HFFc6 (cell line): ENCODE measurements at regions not wholly inside any gene's neighbourhood (a gene's known extent, or its start where the extent isn't known, plus 50 kb on each side); places are given as distances from the start of the nearest gene placed in this dataset.
"Not testable (repeated sequence)": the region's sequence is repeated elsewhere in the genome, so short reads cannot be mapped to it uniquely, and the experiment has no call there.

Experiments
- DNase-seq: peaks from one replicate; pipeline ENCODE4 v3.0.0-alpha.2; 2018
- H3K27ac Mint-ChIP-seq: 2 replicates; pipeline ENCODE4 v1.8.0; 2020; ENCODE audit warnings: mild to moderate bottlenecking, mixed read lengths
- H3K27me3 Mint-ChIP-seq: 2 replicates; pipeline ENCODE4 v1.8.0; 2021; ENCODE audit warnings: mild to moderate bottlenecking, moderate library complexity, mixed read lengths; ENCODE audit not compliant: insufficient read depth
- H3K36me3 Mint-ChIP-seq: 2 replicates; pipeline ENCODE4 v1.8.0; 2021; ENCODE audit warnings: low read depth, mixed read lengths
- H3K4me1 Mint-ChIP-seq: 2 replicates; pipeline ENCODE4 v1.8.0; 2020; ENCODE audit warnings: low read depth, mixed read lengths
- H3K4me3 Mint-ChIP-seq: 2 replicates; pipeline ENCODE4 v1.8.0; 2020; ENCODE audit warnings: mild to moderate bottlenecking, moderate library complexity, mixed read lengths
- H3K9me3 Mint-ChIP-seq: 2 replicates; pipeline ENCODE4 v1.8.0; 2020; ENCODE audit warnings: mild to moderate bottlenecking, mixed read lengths
- TF ChIP-seq, protein P1 (sequence below): fragments of 200-600 bp; sonication (generic); IDR thresholded peaks from 2 replicates; pipeline ENCODE4 v1.5.0; 2021; ENCODE audit warnings: antibody characterized with exemption, mild to moderate bottlenecking

DNA sequence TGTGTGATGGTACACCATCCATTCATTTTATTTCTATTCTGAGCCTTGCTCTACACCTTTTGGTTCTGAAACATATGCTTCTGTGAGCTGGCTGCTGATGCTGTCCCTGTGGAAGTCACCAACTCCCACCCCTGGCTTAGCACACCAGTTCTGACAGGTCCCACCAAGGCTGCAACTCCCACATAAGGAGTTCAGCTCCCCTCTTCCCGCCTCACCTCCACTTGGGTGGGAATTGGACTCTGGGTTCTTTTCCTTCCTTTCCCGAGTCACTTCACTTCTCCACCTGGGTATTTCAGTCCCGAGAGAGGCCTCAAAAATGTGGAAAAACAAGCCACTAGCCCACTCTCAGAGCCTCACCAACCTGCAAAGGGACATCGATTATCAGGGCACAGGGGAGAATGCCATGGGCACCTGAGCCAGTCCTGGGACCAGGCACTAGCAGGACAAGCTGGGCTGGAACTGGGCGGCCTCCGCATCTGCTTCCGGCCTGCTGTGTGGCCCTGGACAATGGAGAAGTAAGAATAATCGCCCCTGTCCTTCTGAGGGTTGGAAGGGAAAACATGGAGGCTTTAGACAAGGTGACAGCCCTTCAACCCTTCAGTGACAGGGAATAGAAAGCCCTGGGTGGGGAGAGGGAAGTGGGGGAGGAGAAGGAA lies 80.1 kb downstream of the IGLL1 start:
- no peak for DNase-seq
- no peak overlapping the region for H3K27ac Mint-ChIP-seq
- H3K4me3 Mint-ChIP-seq: no peak overlapping the region
- H3K9me3 Mint-ChIP-seq: no peaks in the 10 kb centered on the region
- peaks cover 20% of the 10 kb centered on the region for H3K27me3 Mint-ChIP-seq
- H3K4me1 Mint-ChIP-seq: 0 out of 2 replicates have a peak, but pooled peaks cover 4% of the 10 kb centered on the region
- H3K36me3 Mint-ChIP-seq: no peaks in the 10 kb centered on the region
- TF ChIP-seq, protein P1, sequence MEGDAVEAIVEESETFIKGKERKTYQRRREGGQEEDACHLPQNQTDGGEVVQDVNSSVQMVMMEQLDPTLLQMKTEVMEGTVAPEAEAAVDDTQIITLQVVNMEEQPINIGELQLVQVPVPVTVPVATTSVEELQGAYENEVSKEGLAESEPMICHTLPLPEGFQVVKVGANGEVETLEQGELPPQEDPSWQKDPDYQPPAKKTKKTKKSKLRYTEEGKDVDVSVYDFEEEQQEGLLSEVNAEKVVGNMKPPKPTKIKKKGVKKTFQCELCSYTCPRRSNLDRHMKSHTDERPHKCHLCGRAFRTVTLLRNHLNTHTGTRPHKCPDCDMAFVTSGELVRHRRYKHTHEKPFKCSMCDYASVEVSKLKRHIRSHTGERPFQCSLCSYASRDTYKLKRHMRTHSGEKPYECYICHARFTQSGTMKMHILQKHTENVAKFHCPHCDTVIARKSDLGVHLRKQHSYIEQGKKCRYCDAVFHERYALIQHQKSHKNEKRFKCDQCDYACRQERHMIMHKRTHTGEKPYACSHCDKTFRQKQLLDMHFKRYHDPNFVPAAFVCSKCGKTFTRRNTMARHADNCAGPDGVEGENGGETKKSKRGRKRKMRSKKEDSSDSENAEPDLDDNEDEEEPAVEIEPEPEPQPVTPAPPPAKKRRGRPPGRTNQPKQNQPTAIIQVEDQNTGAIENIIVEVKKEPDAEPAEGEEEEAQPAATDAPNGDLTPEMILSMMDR: no peak

DNA sequence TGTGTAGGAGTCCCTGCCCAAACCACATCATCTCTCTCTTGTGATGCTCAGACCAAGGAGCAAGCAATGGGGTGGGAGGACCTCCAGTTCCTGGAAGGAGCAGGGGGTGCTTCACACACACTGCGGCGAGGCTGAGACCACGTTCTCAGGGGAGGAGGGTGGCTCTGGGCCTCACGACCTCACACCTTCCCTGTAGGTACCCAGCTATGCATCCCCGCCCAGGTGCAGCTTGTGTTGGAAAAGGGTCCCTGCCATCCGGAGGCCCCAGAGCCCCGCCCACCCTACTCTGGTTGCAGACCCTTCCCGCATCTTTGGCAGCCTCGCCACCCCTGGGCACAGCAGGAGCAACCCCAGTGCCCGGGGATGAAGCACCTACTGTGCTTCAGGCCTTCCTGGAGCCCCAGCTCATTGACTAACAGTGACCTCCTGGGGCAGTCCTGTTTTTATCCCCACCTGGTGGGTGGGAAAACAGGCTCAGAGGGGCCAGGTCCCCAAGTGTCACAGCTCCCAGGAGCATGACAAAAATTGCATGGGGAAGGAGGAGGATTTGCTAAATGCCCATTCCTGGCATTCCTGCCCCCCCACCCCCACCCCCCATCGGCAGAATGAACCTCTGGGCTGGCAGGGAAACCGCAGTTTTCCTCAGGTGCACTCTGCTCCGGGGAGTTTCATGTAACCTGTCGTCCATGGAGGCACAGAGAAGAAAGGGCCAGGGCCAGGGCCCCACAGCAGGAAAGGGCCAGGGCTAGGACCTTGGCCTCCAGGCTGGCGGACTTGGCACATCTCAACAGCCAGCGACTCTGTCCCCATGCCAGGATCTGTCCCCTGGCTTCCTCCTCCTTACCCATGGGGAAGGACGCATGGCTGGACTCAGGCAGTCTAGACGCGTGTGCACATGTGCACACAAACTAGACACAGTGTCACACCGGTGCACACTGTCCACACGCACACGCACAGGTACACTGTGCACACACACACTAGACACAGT lies 81.0 kb downstream of the IGLL1 start:
- peaks cover 23% of the 10 kb centered on the region for H3K27me3 Mint-ChIP-seq
- no peak for DNase-seq
- H3K9me3 Mint-ChIP-seq: no peaks in the 10 kb centered on the region
- H3K36me3 Mint-ChIP-seq: no peaks in the 10 kb centered on the region
- H3K4me3 Mint-ChIP-seq: no peak overlapping the region
- TF ChIP-seq, protein P1: no peak
- H3K27ac Mint-ChIP-seq: no peak overlapping the region
- H3K4me1 Mint-ChIP-seq: no peaks in the 10 kb centered on the region

DNA sequence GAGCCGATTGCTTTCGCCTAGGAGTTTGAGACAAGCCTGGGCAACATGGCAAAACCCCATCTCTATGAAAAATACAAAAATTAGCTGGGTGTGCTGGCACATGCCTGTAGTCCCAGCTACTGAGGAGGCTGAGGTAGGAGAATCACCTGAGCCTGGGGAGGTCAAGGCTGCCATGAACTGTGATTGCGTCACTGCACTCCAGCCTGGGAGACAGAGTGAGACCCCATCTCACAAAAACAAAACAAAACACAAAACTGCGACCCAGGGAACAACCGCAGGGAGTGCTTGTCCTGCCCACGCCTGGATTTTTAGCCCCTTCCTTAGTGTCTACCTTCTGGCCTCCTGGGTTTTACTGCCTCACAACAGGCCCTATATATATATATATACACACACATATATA lies 82.2 kb downstream of the IGLL1 start:
- H3K9me3 Mint-ChIP-seq, H3K27ac Mint-ChIP-seq, H3K36me3 Mint-ChIP-seq, DNase-seq, H3K4me3 Mint-ChIP-seq, H3K4me1 Mint-ChIP-seq: not testable (repeated sequence)
- peaks cover 26% of the 10 kb centered on the region for H3K27me3 Mint-ChIP-seq

DNA sequence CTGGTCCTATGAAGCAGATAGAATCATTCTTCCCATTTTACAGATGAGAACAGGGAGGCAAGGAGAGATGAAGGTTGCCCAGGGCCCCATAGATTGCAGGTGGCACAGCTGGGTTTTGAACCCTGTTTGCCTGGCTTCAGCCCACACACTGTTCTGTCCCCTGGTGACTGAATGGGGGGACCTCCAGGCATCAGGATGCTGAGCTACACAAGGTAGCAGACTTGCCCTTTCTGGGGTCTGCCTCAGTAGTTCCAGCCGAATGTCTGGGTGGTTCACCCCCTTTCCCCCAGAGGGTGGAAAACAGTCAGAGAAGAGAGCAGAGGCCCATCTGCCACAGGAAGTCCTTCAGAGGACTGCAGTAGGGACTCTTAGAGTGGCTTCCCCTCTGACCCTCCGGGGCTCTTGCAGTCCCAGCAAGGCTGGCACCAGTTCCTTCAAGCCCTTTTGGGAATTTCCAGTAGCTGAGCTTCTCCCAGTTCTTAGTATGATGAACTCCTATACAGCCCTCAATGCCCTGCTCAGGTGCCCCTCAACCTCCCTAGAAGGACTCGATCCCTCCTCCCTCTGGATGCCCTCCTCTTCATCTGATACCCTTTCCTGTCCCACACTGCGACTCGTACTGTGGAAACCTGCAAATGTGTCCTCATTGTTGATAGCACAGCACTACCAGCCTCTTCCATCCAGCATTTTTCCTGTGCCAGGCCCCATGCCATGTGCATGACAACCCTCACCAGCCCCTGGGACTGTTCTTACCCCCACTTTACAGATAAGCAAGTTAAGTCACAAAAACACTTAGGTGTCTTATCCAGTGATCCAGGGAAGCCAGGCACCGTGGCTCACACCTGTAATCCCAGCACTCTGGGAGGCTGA lies 82.8 kb downstream of the IGLL1 start:
- no peak for DNase-seq
- no peak overlapping the region for H3K4me3 Mint-ChIP-seq
- H3K9me3 Mint-ChIP-seq: no peaks in the 10 kb centered on the region
- no peaks in the 10 kb centered on the region for H3K36me3 Mint-ChIP-seq
- H3K4me1 Mint-ChIP-seq: no peaks in the 10 kb centered on the region
- TF ChIP-seq, protein P1: no peak
- peaks cover 30% of the 10 kb centered on the region for H3K27me3 Mint-ChIP-seq
- no peak overlapping the region for H3K27ac Mint-ChIP-seq

DNA sequence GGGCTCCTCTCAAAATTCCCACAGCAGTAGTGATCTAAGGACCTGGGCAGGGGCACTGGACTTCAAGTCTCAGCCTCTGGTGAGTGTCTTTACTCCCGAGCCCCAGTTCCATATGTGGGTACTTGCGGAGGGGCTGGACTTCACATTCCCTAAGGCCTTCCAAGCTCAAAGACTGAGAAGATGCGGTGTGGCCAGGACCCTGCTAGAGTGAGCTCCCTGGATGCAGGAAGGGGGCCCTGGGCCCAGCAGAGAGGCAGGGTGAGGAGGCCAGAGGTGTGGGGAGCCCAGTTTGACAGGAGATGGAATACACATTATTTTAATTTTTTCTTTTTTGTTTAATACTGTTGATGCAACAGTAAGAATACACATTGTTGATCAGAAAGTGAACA lies 83.7 kb downstream of the IGLL1 start:
- no peaks in the 10 kb centered on the region for H3K36me3 Mint-ChIP-seq
- TF ChIP-seq, protein P1: no peak
- no peak overlapping the region for H3K4me3 Mint-ChIP-seq
- peaks cover 32% of the 10 kb centered on the region for H3K27me3 Mint-ChIP-seq
- H3K9me3 Mint-ChIP-seq: no peaks in the 10 kb centered on the region
- DNase-seq: no peak
- H3K27ac Mint-ChIP-seq: no peak overlapping the region
- H3K4me1 Mint-ChIP-seq: no peaks in the 10 kb centered on the region
